Peyer's patch (tissue), 4 donors: ENCODE measurements at regions not wholly inside any gene's neighbourhood (a gene's known extent, or its start where the extent isn't known, plus 50 kb on each side); places are given as distances from the start of the nearest gene placed in this dataset.

Experiments
- POLR2A ChIP-seq, 2 donors: fragments of 450-650 bp; IDR thresholded peaks; one replicate each; pipeline ENCODE4 v1.5.1; 2017; ENCODE audit warnings: antibody characterized with exemption in 2 of 2, mild to moderate bottlenecking in 2 of 2, moderate library complexity in 2 of 2
- TF ChIP-seq, protein P1 (sequence below), 6 experiments: fragments of 450-650 bp in 4 of 6; fragments of 200-600 bp in 2 of 6; sonication (generic) in 1 of 6; IDR thresholded peaks; one replicate each; pipeline ENCODE4 v1.5.1; 2017 to 2019; ENCODE audit warnings: antibody characterized with exemption in 6 of 6, mild to moderate bottlenecking in 3 of 6, moderate library complexity in 1 of 6

DNA sequence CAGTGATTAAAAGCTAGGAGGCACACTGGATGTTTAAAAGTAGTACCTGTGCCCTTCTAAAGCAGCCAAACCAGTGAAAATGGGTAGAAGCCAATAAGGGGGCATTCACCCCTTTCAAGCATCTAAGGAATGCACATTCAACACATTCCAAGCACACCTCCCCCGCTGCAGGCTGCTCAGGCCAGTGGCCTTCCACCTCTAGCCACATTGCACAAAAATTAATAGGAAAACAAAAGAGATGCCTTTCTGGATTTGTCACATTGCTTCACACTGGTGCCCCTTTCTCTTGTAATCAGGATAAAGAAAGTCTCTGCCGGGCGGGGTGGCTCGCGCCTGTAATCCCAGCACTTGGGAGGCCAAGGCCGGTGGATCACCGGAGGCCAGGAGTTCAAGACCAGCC is 834.0 kb downstream of the USP25 start:
- TF ChIP-seq, protein P1, sequence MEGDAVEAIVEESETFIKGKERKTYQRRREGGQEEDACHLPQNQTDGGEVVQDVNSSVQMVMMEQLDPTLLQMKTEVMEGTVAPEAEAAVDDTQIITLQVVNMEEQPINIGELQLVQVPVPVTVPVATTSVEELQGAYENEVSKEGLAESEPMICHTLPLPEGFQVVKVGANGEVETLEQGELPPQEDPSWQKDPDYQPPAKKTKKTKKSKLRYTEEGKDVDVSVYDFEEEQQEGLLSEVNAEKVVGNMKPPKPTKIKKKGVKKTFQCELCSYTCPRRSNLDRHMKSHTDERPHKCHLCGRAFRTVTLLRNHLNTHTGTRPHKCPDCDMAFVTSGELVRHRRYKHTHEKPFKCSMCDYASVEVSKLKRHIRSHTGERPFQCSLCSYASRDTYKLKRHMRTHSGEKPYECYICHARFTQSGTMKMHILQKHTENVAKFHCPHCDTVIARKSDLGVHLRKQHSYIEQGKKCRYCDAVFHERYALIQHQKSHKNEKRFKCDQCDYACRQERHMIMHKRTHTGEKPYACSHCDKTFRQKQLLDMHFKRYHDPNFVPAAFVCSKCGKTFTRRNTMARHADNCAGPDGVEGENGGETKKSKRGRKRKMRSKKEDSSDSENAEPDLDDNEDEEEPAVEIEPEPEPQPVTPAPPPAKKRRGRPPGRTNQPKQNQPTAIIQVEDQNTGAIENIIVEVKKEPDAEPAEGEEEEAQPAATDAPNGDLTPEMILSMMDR (IDR thresholded peaks at IDR 0.05) = no peak
- TF ChIP-seq POLR2A (IDR thresholded peaks at IDR 0.05) = no peak
